ENCODE measurements at regions not wholly inside any gene's neighbourhood (a gene's known extent, or its start where the extent isn't known, plus 50 kb on each side); places are given as distances from the start of the nearest gene placed in this dataset.

DNA sequence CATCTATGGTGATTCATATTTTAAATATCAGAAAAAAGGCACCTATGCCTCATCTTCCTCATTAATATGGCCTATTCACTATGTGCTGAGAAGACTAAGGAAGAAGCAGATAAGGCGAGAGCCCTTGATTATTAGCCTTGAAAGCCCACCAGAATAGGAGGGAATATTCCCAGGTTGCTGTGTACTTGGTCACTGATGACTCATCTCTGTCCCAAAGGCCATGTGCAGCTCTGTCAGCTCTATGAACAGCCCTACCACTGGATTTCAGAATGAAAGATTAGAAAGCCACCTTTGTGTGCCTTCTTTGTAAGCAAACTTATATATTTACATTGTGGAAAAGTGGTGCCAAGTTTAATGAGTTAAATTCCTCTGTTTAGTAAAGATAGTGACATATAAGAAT lies 211.5 kb downstream of the NFKBIZ start:
- TF ChIP-seq POLR2A (IDR thresholded peaks at IDR 0.05): no peak
- TF ChIP-seq, protein P1, sequence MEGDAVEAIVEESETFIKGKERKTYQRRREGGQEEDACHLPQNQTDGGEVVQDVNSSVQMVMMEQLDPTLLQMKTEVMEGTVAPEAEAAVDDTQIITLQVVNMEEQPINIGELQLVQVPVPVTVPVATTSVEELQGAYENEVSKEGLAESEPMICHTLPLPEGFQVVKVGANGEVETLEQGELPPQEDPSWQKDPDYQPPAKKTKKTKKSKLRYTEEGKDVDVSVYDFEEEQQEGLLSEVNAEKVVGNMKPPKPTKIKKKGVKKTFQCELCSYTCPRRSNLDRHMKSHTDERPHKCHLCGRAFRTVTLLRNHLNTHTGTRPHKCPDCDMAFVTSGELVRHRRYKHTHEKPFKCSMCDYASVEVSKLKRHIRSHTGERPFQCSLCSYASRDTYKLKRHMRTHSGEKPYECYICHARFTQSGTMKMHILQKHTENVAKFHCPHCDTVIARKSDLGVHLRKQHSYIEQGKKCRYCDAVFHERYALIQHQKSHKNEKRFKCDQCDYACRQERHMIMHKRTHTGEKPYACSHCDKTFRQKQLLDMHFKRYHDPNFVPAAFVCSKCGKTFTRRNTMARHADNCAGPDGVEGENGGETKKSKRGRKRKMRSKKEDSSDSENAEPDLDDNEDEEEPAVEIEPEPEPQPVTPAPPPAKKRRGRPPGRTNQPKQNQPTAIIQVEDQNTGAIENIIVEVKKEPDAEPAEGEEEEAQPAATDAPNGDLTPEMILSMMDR (IDR thresholded peaks at IDR 0.05 in 8 of 11, conservative IDR thresholded peaks at IDR 0.05 in 3 of 11): no peak
- no peak for TF ChIP-seq POLR2AphosphoS5 (IDR thresholded peaks at IDR 0.05)

All from spleen (tissue), 7 donors.